Stimulated activated CD8-positive, alpha-beta memory T cell treated with anti-CD3 and anti-CD28 coated beads, Interleukin-12 subunit alpha, Interleukin-12 subunit beta, amount 100 ng/mL, for 1 hour (primary cell): ENCODE measurements at regions not wholly inside any gene's neighbourhood (a gene's known extent, or its start where the extent isn't known, plus 50 kb on each side); places are given as distances from the start of the nearest gene placed in this dataset.
A peak's percentile ranks its signal among the peaks of the same experiment; 100 is the strongest.

Source experiments
- DNase-seq: peaks from one replicate; pipeline ENCODE4 v3.0.0-alpha.2; 2020; ENCODE audit warnings: low read depth

- no peak for DNase-seq
Observed at GRCh38 chr3:111352585-111352984, 189.4 kb upstream of the CD96 start.

GRCh38 chr3:111359261-111360030 lies 182.6 kb upstream of the CD96 start:
- no peak for DNase-seq

- no peak for DNase-seq
Observed at GRCh38 chr3:111362381-111363009, 179.5 kb upstream of the CD96 start.

GRCh38 chr3:111366515-111366914 lies 175.5 kb upstream of the CD96 start:
- no peak for DNase-seq

GRCh38 chr3:111368056-111368455 lies 173.9 kb upstream of the CD96 start:
- no peak for DNase-seq

GRCh38 chr3:111369958-111370357 lies 172.0 kb upstream of the CD96 start:
- no peak for DNase-seq

GRCh38 chr3:111373239-111373638 lies 168.8 kb upstream of the CD96 start:
- no peak for DNase-seq

GRCh38 chr3:111373861-111374260 lies 168.1 kb upstream of the CD96 start:
- no peak for DNase-seq

- no peak for DNase-seq
Observed at GRCh38 chr3:111385971-111386495, 156.0 kb upstream of the CD96 start.

GRCh38 chr3:111392894-111393398 lies 149.1 kb upstream of the CD96 start:
- peak; percentile 7 for DNase-seq

- no peak for DNase-seq
Observed at GRCh38 chr3:111412656-111413055, 129.3 kb upstream of the CD96 start.

- no peak for DNase-seq
Observed at GRCh38 chr3:111414531-111414930, 127.5 kb upstream of the CD96 start.

- no peak for DNase-seq
Observed at GRCh38 chr3:111415018-111415417, 127.0 kb upstream of the CD96 start.

- no peak for DNase-seq
Observed at GRCh38 chr3:111418391-111418790, 123.6 kb upstream of the CD96 start.

GRCh38 chr3:111428301-111428700 lies 113.7 kb upstream of the CD96 start:
- DNase-seq = no peak

- no peak for DNase-seq
Observed at GRCh38 chr3:111434941-111435622, 106.9 kb upstream of the CD96 start.

- DNase-seq = no peak
Observed at GRCh38 chr3:111438283-111438682, 103.7 kb upstream of the CD96 start.

GRCh38 chr3:111454551-111454950 lies 87.4 kb upstream of the CD96 start:
- no peak for DNase-seq

GRCh38 chr3:111465081-111465670 lies 76.8 kb upstream of the CD96 start:
- no peak for DNase-seq

- DNase-seq = no peak
Observed at GRCh38 chr3:111470032-111470431, 72.0 kb upstream of the CD96 start.

- no peak for DNase-seq
Observed at GRCh38 chr3:111471831-111472230, 70.2 kb upstream of the CD96 start.

GRCh38 chr3:111472556-111472955 lies 69.4 kb upstream of the CD96 start:
- DNase-seq = no peak
